H1 (cell line): ENCODE measurements at regions not wholly inside any gene's neighbourhood (a gene's known extent, or its start where the extent isn't known, plus 50 kb on each side); places are given as distances from the start of the nearest gene placed in this dataset.

ENCODE experiments used
- CTCF ChIA-PET: fragments of 300-600 bp; sonication (Branson Sonifier 250); formaldehyde crosslinking; loops from one replicate; lab custom pipeline; 2021; ENCODE audit not compliant: partially characterized antibody; lab: Charles Lee
- POLR2A ChIA-PET: fragments of 300-600 bp; sonication (Branson Sonifier 250); formaldehyde crosslinking; loops from one replicate; lab custom pipeline; 2021; ENCODE audit warnings: inconsistent platforms; ENCODE audit not compliant: partially characterized antibody; lab: Charles Lee
- DNase-seq, 2 experiments: peaks; one replicate each; pipeline versions ENCODE4 v3.0.0 to v3.0.0-alpha.2; 2010 to 2022; ENCODE audit warnings: low spot score in 2 of 2, low read depth in 1 of 2, mixed read lengths in 1 of 2
- FAIRE-seq: peaks from 2 replicates; lab custom pipeline; 2011; peaks lifted over from hg19 to GRCh38; lab: Jason Lieb, UNC
- H2AFZ ChIP-seq: 2 replicates; pipeline ENCODE4 v1.8.1; 2012; ENCODE audit warnings: low read length, inconsistent platforms
- H2AK5ac ChIP-seq: 2 replicates; pipeline ENCODE4 v1.6.1; 2013; ENCODE audit warnings: low read depth, low read length
- H2BK120ac ChIP-seq: replicated peaks from 2 replicates; pipeline ENCODE3; 2013; ENCODE audit warnings: low read depth, low read length, inconsistent platforms
- H2BK12ac ChIP-seq: 2 replicates; pipeline ENCODE4 v1.6.1; 2013; ENCODE audit warnings: low read depth, low read length
- H2BK15ac ChIP-seq: 2 replicates; pipeline ENCODE4 v1.6.1; 2013; ENCODE audit warnings: low read length
- H2BK20ac ChIP-seq: 2 replicates; pipeline ENCODE4 v1.6.1; 2013; ENCODE audit warnings: low read length
- H2BK5ac ChIP-seq: 2 replicates; pipeline ENCODE4 v1.6.1; 2013; ENCODE audit warnings: low read depth, low read length
- H3K14ac ChIP-seq: 2 replicates; pipeline ENCODE4 v1.6.1; 2013; ENCODE audit warnings: inconsistent platforms; ENCODE audit not compliant: insufficient read length
- H3K18ac ChIP-seq: 2 replicates; pipeline ENCODE4 v1.6.1; 2013; ENCODE audit warnings: low read length; ENCODE audit errors: extremely low read depth
- H3K23ac ChIP-seq: 2 replicates; pipeline ENCODE4 v1.6.1; 2013; ENCODE audit warnings: inconsistent platforms; ENCODE audit not compliant: insufficient read length
- H3K23me2 ChIP-seq: 2 replicates; pipeline ENCODE4 v1.6.1; 2013; ENCODE audit warnings: low read depth, low read length
- H3K27ac ChIP-seq: 2 replicates; pipeline ENCODE4 v1.6.1; 2011; ENCODE audit warnings: low read depth, low read length, inconsistent platforms
- H3K27me3 ChIP-seq, 4 experiments: replicated peaks in 1 of 4; 1 replicate in 1 of 4; 2 replicates in 3 of 4; pipeline versions ENCODE4 v1.6.1 to v1.8.1; 2011 to 2013; ENCODE audit warnings: low read length in 3 of 4, mild to moderate bottlenecking in 3 of 4, inconsistent platforms in 2 of 4, mixed read lengths in 2 of 4, moderate library complexity in 1 of 4; ENCODE audit not compliant: control insufficient read depth in 3 of 4, insufficient read depth in 3 of 4; ENCODE audit errors: extremely low read depth in 1 of 4
- H3K36me3 ChIP-seq, 4 experiments: 2 replicates each; pipeline versions ENCODE4 v1.6.1 to v1.8.1; 2011 to 2013; ENCODE audit warnings: mild to moderate bottlenecking in 4 of 4, low read length in 3 of 4, moderate library complexity in 2 of 4, control low read depth in 1 of 4, inconsistent platforms in 1 of 4; ENCODE audit not compliant: insufficient read depth in 4 of 4, control insufficient read depth in 2 of 4
- H3K4ac ChIP-seq: replicated peaks from 2 replicates; pipeline ENCODE3; 2013; ENCODE audit warnings: low read length, low read depth, mixed read lengths, inconsistent platforms; ENCODE audit not compliant: insufficient read length
- H3K4me1 ChIP-seq, 4 experiments: replicated peaks in 1 of 4; 1 replicate in 1 of 4; 2 replicates in 3 of 4; pipeline versions ENCODE4 v1.6.1 to v1.8.1; 2011 to 2013; ENCODE audit warnings: low read length in 3 of 4, inconsistent platforms in 2 of 4, mixed read lengths in 1 of 4; ENCODE audit not compliant: insufficient read depth in 4 of 4, control insufficient read depth in 3 of 4
- H3K4me2 ChIP-seq, 2 experiments: 2 replicates each; pipeline versions ENCODE4 v1.6.1 to v1.8.1; 2011 to 2013; ENCODE audit warnings: low read depth in 2 of 2, low read length in 2 of 2, control low read depth in 1 of 2, inconsistent platforms in 1 of 2, mild to moderate bottlenecking in 1 of 2; ENCODE audit not compliant: insufficient read depth in 1 of 2
- H3K4me3 ChIP-seq, 4 experiments: fragments of 200-600, 300-600 bp in 1 of 4; sonication (generic), shearing (Covaris generic), sonication (Bioruptor Twin) in 1 of 4; 2 replicates each; pipeline versions ENCODE4 v1.5.1 to v1.8.1; 2011 to 2016; ENCODE audit warnings: low read length in 4 of 4, low read depth in 3 of 4, control low read depth in 2 of 4, inconsistent platforms in 2 of 4, mild to moderate bottlenecking in 2 of 4, mixed read lengths in 1 of 4, moderate library complexity in 1 of 4; ENCODE audit not compliant: insufficient read depth in 2 of 4; ENCODE audit errors: extremely low read depth in 1 of 4
- H3K56ac ChIP-seq: replicated peaks from 2 replicates; pipeline ENCODE3; 2013; ENCODE audit warnings: low read depth, mild to moderate bottlenecking, mixed read lengths, low read length, inconsistent platforms; ENCODE audit not compliant: insufficient read length
- H3K79me1 ChIP-seq: 2 replicates; pipeline ENCODE4 v1.6.1; 2013; ENCODE audit warnings: low read depth, low read length, control low read depth
- H3K79me2 ChIP-seq, 2 experiments: 2 replicates each; pipeline versions ENCODE4 v1.6.1 to v1.8.1; 2012 to 2013; ENCODE audit warnings: low read length in 2 of 2, mild to moderate bottlenecking in 2 of 2, inconsistent platforms in 1 of 2; ENCODE audit not compliant: insufficient read depth in 2 of 2, control insufficient read depth in 1 of 2
- H3K9ac ChIP-seq, 4 experiments: replicated peaks in 1 of 4; 1 replicate in 1 of 4; 2 replicates in 3 of 4; pipeline versions ENCODE4 v1.6.1 to v1.8.1; 2011 to 2013; ENCODE audit warnings: low read depth in 3 of 4, low read length in 3 of 4, control low read depth in 2 of 4, mild to moderate bottlenecking in 2 of 4, moderate library complexity in 2 of 4, inconsistent platforms in 1 of 4; ENCODE audit errors: extremely low read depth in 1 of 4
- H3K9me3 ChIP-seq, 2 experiments: 2 replicates each; pipeline versions ENCODE4 v1.6.1 to v1.8.1; 2012 to 2013; ENCODE audit warnings: mild to moderate bottlenecking in 2 of 2, moderate library complexity in 2 of 2, control low read depth in 1 of 2, inconsistent platforms in 1 of 2, low read depth in 1 of 2, low read length in 1 of 2, mixed read lengths in 1 of 2; ENCODE audit not compliant: insufficient read depth in 2 of 2
- H4K20me1 ChIP-seq, 2 experiments: replicated peaks in 1 of 2; 2 replicates each; pipeline versions ENCODE3 to v1.8.1; 2011 to 2013; ENCODE audit warnings: inconsistent platforms in 2 of 2, low read length in 2 of 2, mild to moderate bottlenecking in 1 of 2; ENCODE audit not compliant: insufficient read depth in 2 of 2, control insufficient read depth in 1 of 2
- H4K5ac ChIP-seq: 2 replicates; pipeline ENCODE4 v1.6.1; 2013; ENCODE audit warnings: low read length, low read depth, mixed read lengths, inconsistent platforms; ENCODE audit not compliant: insufficient read length
- H4K8ac ChIP-seq: 2 replicates; pipeline ENCODE4 v1.8.0; 2013; ENCODE audit warnings: mild to moderate bottlenecking, moderate library complexity, low read length, inconsistent platforms; ENCODE audit not compliant: insufficient read depth; ENCODE audit errors: extremely low read depth
- H4K91ac ChIP-seq: replicated peaks from 2 replicates; pipeline ENCODE3; 2013; ENCODE audit warnings: low read length, mixed read lengths, inconsistent platforms; ENCODE audit not compliant: insufficient read length
- ATF3 ChIP-seq: IDR thresholded peaks from 2 replicates; pipeline ENCODE4 v1.6.1; 2011; ENCODE audit warnings: low read depth, mild to moderate bottlenecking, low read length; ENCODE audit not compliant: insufficient read depth
- EZH2 ChIP-seq: fragments of 200-600 bp; sonication (generic); IDR thresholded peaks from 2 replicates; pipeline ENCODE4 v1.7.1; 2012; ENCODE audit warnings: low read depth, mild to moderate bottlenecking, moderate library complexity, low read length, inconsistent platforms; ENCODE audit not compliant: severe bottlenecking
- KDM1A ChIP-seq: fragments of 200-600, 300-600 bp; sonication (generic); IDR thresholded peaks from 2 replicates; pipeline ENCODE4 v1.7.1; 2016; ENCODE audit warnings: mild to moderate bottlenecking, low read length, borderline replicate concordance
- NRF1 ChIP-seq: IDR thresholded peaks from 2 replicates; pipeline ENCODE4 v1.6.1; 2011; ENCODE audit warnings: mild to moderate bottlenecking, low read depth, low read length, improper control_type of control experiment
- PHF8 ChIP-seq: fragments of 200-600 bp; sonication (generic); conservative IDR thresholded peaks from 2 replicates; pipeline ENCODE4 v1.7.1; 2012; ENCODE audit warnings: low read depth, mild to moderate bottlenecking, inconsistent platforms, low read length, moderate library complexity
- POLR2A ChIP-seq, 2 experiments: IDR thresholded peaks; 1 replicate in 1 of 2; 2 replicates in 1 of 2; pipeline ENCODE4 v1.6.1; 2011; ENCODE audit warnings: low read depth in 2 of 2, low read length in 2 of 2, mild to moderate bottlenecking in 2 of 2; ENCODE audit errors: control extremely low read depth in 1 of 2
- RNF2 ChIP-seq: fragments of 200-900, 300-1000 bp; sonication (generic); IDR thresholded peaks from 2 replicates; pipeline ENCODE4 v1.7.1; 2016; ENCODE audit warnings: borderline replicate concordance, low read depth, mild to moderate bottlenecking, antibody characterized with exemption, low read length; ENCODE audit not compliant: poor library complexity, severe bottlenecking; ENCODE audit errors: missing control alignments
- SAP30 ChIP-seq: fragments of 300-600 bp; sonication (generic); IDR thresholded peaks from 2 replicates; pipeline ENCODE4 v1.7.1; 2012; ENCODE audit warnings: low read length, moderate library complexity, mild to moderate bottlenecking, inconsistent platforms; ENCODE audit not compliant: insufficient read depth, insufficient replicate concordance
- SP4 ChIP-seq: IDR thresholded peaks from 2 replicates; pipeline ENCODE4 v1.6.1; 2012; ENCODE audit warnings: low read length, inconsistent platforms
- TBP ChIP-seq: IDR thresholded peaks from 2 replicates; pipeline ENCODE4 v1.6.1; 2011; ENCODE audit warnings: low read depth, low read length, improper control_type of control experiment
- WGBS, 2 experiments: shearing (Covaris generic) in 1 of 2; methylation state at CpG; one replicate each; pipeline versions ENCODE4 v1.1.6 to v1.1.7; 2013 to 2015; ENCODE audit warnings: low lambda C conversion rate in 2 of 2, mixed read lengths in 2 of 2, inconsistent platforms in 1 of 2, low coverage in 1 of 2, missing lambda C conversion rate in 1 of 2; ENCODE audit not compliant: insufficient replicate concordance in 2 of 2, insufficient coverage in 1 of 2, insufficient read length in 1 of 2; ENCODE audit errors: extremely low coverage in 1 of 2, missing lambda C conversion rate in 1 of 2; 5-methylcytosine and 5-hydroxymethylcytosine counted together

DNA sequence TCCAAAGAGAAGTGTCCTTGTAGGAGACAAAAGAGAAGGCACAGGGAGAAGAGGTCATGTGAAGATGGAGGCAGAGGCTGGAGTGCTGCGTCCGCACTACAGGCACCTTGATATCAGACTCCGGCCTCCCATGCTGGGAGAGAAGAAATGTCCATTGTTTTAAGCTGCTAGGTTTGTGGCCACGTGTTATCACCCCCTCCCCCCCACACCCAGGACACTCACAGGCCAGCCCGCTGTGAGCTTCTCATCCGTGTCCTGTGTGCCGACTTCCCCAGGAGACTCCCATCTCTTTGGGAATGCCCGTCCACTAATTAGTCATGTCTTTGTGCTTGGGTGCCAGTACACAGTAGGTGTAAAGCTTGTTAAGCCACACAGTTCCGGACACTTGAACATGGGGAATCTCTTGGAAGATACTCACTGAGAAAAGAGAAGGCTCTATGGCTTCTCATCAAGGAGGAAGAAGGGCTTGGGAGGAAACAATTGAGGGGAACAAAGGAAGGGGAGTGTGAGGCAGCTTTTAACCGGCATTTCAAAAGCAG, 1234.7 kb downstream of the TBC1D22A start:
- WGBS, 2 experiments = 83% methylated on average over 10 of the region's 10 CpGs; no CpG with 5 or more reads in 1 of the 2 experiments
- H3K4me1 ChIP-seq = no peaks in the 10 kb centered on the region

More for the DNA sequence above, 1234.7 kb downstream of the TBC1D22A start:
- H2BK5ac ChIP-seq = no peak overlapping the region
- H3K14ac ChIP-seq = no peak overlapping the region
- no peak overlapping the region for H3K18ac ChIP-seq
- H2BK20ac ChIP-seq = no peak overlapping the region
- no peak overlapping the region for H4K91ac ChIP-seq
- no peak overlapping the region for H3K4me3 ChIP-seq
- no peaks in the 10 kb centered on the region for H4K20me1 ChIP-seq
- no peak overlapping the region for H2BK120ac ChIP-seq
- peaks cover 0 to 9% of the 10 kb centered on the region in 2 experiments; a peak in 2 of 4 replicates for H3K9me3 ChIP-seq
- no peak overlapping the region for H4K5ac ChIP-seq
- H2BK15ac ChIP-seq = no peak overlapping the region
- no peak overlapping the region for H2AK5ac ChIP-seq
- H3K23me2 ChIP-seq = no peaks in the 10 kb centered on the region; the same call in 1 of the 2 replicates
- POLR2A ChIA-PET = no interaction called here
- H4K8ac ChIP-seq = no peak overlapping the region; the same call in 1 of the 2 replicates
- H3K79me2 ChIP-seq = no peaks in the 10 kb centered on the region
- no peak overlapping the region for H3K9ac ChIP-seq
- H3K4me2 ChIP-seq = no peak overlapping the region
- TF ChIP-seq KDM1A (no peak), ATF3 (no peak), RNF2 (no peak), SAP30 (no peak), EZH2 (no peak), POLR2A (IDR thresholded peaks at IDR 0.05; ENCODE audit: control extremely low read depth in 1 of 2, low read depth in 2 of 2, low read length in 2 of 2) (no peak), SP4 (no peak), TBP (no peak), NRF1 (no peak), PHF8 (no peak)
- H3K56ac ChIP-seq = no peak overlapping the region
- FAIRE-seq (no peak), DNase-seq (no peak)
- H3K4ac ChIP-seq = no peak overlapping the region
- H3K23ac ChIP-seq = no peak overlapping the region
- H3K36me3 ChIP-seq = no peaks in the 10 kb centered on the region
- CTCF ChIA-PET = interaction anchor here (1.4 kb wide), 1 partner anchor 202 kb away, joined by 3 read pairs; no protein-coding TSS in a partner anchor
- H2BK12ac ChIP-seq = no peak overlapping the region
- H3K27ac ChIP-seq = no peak overlapping the region
- no peaks in the 10 kb centered on the region for H3K79me1 ChIP-seq
- H3K27me3 ChIP-seq = no peaks in the 10 kb centered on the region; a peak in 1 of 7 replicates
- H2AFZ ChIP-seq = peak overlapping the region; percentile 55; the same call in 1 of the 2 replicates
